SH-SY5Y (cell line): ENCODE measurements at regions not wholly inside any gene's neighbourhood (a gene's known extent, or its start where the extent isn't known, plus 50 kb on each side); places are given as distances from the start of the nearest gene placed in this dataset.

Experiments
- GATA2 ChIP-seq: IDR thresholded peaks from 2 replicates; pipeline ENCODE4 v1.6.1; 2011; ENCODE audit warnings: mild to moderate bottlenecking, low read depth, low read length
- GATA3 ChIP-seq: IDR thresholded peaks from 2 replicates; pipeline ENCODE4 v1.6.1; 2011; ENCODE audit warnings: low read depth, mild to moderate bottlenecking, low read length, moderate library complexity

DNA sequence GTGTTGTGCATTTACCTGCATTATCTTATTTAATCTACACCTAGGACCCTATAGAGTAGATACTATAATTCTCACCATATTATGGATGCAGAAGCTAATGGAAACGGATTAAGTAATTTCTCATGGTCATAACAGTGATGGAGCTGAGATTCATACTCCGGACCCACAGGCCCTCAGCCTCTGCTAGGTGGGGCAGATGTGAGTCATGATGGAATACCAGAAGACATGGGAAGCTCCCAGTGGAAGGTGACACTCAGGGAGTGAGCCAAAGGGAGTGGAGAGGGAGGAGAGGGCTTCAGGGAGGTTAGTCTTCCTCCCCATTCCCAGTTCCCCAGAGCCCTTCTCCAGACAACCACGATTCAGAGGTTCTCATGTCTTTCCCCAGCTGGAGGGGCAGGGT lies 65.2 kb upstream of the GPR6 start:
- TF ChIP-seq GATA2: no peak
- TF ChIP-seq GATA3: no peak

DNA sequence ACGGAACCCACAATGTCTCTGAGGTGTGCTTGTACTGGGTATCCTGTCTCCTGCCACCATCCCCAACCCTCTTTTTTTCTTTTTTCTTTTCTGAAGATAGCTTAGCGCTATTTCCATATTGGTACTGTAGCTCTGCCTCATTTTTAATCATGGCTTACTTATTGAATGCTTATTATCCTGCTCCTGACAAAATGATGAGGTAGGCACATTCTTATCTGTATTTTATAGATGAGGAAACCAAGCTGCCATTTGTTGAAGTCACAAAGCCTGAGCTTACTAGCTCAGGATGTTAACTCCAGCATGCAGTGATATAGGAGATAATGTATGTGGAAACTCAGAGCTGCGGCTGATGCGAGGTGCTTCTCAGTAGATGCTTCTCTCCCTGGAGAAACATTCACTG lies 61.4 kb upstream of the GPR6 start:
- no peak for TF ChIP-seq GATA2
- TF ChIP-seq GATA3: no peak

DNA sequence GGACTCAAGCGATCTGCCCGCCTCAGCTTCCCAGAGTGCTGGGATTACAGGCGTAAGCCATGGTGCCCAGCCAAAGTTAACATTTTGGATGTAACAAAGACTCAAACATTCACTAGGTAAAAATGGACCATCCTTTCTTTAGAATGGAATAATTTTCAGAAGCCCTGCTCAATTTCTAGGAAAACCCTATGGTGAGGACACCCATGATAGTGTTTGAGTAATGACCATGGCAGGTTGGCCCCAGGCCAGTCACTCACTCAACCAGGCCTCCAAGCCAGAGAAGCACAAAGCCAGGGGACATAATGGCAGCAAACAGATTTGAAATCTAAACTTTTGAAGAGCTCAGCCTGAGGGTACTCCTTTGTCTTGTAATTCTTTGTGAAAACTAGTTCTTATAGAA lies 59.9 kb upstream of the GPR6 start:
- TF ChIP-seq GATA3: no peak
- no peak for TF ChIP-seq GATA2

DNA sequence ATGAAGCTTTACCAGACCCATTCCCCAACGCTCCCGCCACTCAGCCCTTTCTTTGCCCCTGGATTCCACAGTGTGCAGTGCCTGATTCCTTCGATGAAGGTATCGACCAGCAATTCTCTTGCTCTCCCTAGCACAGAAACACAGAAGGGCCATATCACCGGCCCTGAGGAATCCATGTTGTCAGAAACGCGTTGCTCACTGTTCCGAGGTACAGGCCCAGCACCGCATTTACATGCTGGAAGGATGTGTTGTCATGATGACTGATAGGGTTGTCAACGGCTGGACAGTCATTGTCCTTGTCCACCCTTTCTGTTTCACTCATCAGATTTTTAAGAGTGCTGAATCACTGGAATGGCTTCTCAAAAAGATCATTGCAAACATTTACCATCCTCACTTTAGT lies 57.2 kb upstream of the GPR6 start:
- no peak for TF ChIP-seq GATA3
- no peak for TF ChIP-seq GATA2

DNA sequence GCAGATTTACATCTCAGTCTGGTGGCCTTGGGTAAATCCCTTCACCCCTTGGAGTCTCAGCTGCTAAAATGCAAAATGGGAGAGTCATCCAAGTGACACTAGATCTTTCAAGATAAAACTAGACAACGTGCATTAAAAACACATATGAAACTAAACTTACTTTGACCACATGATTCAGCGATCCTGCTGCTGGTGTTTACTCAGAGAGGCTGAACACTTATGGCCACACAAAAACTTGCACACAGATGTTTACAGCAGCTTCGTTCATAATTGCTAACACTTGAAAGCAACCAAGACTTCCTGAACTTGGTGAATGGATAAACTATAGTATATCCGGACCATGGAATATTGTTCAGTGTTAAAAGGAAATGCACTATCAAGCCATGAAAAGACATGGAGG lies 55.3 kb upstream of the GPR6 start:
- no peak for TF ChIP-seq GATA2
- no peak for TF ChIP-seq GATA3

DNA sequence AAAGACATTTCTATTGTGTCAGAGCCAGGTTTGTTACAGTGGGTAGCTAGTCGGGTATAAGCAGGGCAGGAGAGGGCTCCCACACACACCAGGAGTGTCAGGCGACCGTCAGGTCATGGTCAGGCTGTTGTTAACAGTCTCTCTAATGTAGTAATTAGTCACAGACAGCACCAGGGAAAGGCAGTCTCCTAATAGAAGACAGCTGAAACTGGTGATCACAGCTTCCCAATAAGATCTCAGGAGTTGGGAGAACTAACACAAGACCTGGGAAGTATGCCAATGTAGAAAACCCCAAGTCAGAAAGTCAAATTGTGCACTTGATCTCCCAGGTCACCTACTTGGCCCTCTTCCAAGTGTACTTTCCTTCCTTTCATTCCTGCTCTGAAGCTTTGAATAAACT lies 53.0 kb upstream of the GPR6 start:
- no peak for TF ChIP-seq GATA3
- TF ChIP-seq GATA2: no peak

DNA sequence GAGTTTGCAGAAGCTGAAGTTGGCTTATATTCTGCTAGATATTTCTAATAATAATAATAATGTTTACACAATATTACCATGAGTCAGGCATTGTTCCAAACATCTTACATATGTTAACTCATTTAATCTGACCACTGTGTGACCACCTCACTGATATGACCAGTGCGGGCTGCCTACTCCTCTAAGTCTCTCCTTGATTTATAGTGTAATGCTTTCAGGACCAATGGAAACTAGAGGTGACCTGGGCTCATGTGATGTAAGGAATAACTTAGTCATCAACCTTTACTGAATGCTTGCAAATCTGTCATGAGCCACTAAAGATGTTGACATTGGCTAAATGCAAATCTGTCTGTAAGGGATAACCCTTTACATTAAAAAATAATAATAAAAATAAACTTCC lies 51.1 kb upstream of the GPR6 start:
- TF ChIP-seq GATA2: no peak
- TF ChIP-seq GATA3: no peak
